ENCODE measurements at regions not wholly inside any gene's neighbourhood (a gene's known extent, or its start where the extent isn't known, plus 50 kb on each side); places are given as distances from the start of the nearest gene placed in this dataset.

GRCh38 chr18:5651736-5652135 is 107.9 kb upstream of the EPB41L3 start:
- Histone ChIP-seq H3K9me3 (replicated peaks; ENCODE audit: insufficient read depth, low read length) (no peaks in the 10 kb centered on the region), H3K27ac (ENCODE audit: low read length) (no peak overlapping the region), H3K9ac (ENCODE audit: low read length) (no peak overlapping the region), H3K4me3 (ENCODE audit: low read length) (no peak overlapping the region), H4K20me1 (ENCODE audit: insufficient read depth, low read length) (no peaks in the 10 kb centered on the region), H3K36me3 (replicated peaks; ENCODE audit: insufficient read depth, low read length) (no peaks in the 10 kb centered on the region), H3K79me2 (ENCODE audit: low read length) (no peaks in the 10 kb centered on the region), H3K27me3 (replicated peaks; ENCODE audit: insufficient read depth, low read length) (no peaks in the 10 kb centered on the region), H3F3A (ENCODE audit: insufficient read depth, low read length) (no peaks in the 10 kb centered on the region), H3K9me2 (replicated peaks; ENCODE audit: insufficient read depth, low read length) (no peaks in the 10 kb centered on the region), H3K4me1 (ENCODE audit: low read length) (no peaks in the 10 kb centered on the region), H2AFZ (ENCODE audit: low read length) (no peak overlapping the region), H3K4me2 (ENCODE audit: low read depth, low read length) (no peak overlapping the region)
- DNase-seq: no peak
- no peak for TF ChIP-seq EZH2phosphoT487 (IDR thresholded peaks at IDR 0.05; ENCODE audit: low read length)
- TF ChIP-seq EZH2 (optimal IDR thresholded peaks at IDR 0.05; ENCODE audit: low read depth, low read length): no peak
- TF ChIP-seq CTCF (IDR thresholded peaks at IDR 0.05; ENCODE audit: low read length): no peak

GRCh38 chr18:5649439-5649838 is 105.6 kb upstream of the EPB41L3 start:
- no peak overlapping the region for H2AFZ ChIP-seq (ENCODE audit: low read length)
- no peaks in the 10 kb centered on the region for H3K79me2 ChIP-seq (ENCODE audit: low read length)
- no peaks in the 10 kb centered on the region for H3K9me3 ChIP-seq (replicated peaks; ENCODE audit: insufficient read depth, low read length)
- H3K27ac ChIP-seq (ENCODE audit: low read length): no peak overlapping the region
- TF ChIP-seq EZH2phosphoT487 (IDR thresholded peaks at IDR 0.05; ENCODE audit: low read length): no peak
- no peak for TF ChIP-seq EZH2 (optimal IDR thresholded peaks at IDR 0.05; ENCODE audit: low read depth, low read length)
- no peak for TF ChIP-seq CTCF (IDR thresholded peaks at IDR 0.05; ENCODE audit: low read length)
- no peaks in the 10 kb centered on the region for H3K4me1 ChIP-seq (ENCODE audit: low read length)
- H3K4me2 ChIP-seq (ENCODE audit: low read depth, low read length): no peak overlapping the region
- no peak overlapping the region for H3K4me3 ChIP-seq (ENCODE audit: low read length)
- no peak overlapping the region for H3K9ac ChIP-seq (ENCODE audit: low read length)
- DNase-seq: no peak
- no peaks in the 10 kb centered on the region for H3F3A ChIP-seq (ENCODE audit: insufficient read depth, low read length)
- H3K27me3 ChIP-seq (replicated peaks; ENCODE audit: insufficient read depth, low read length): no peaks in the 10 kb centered on the region
- no peaks in the 10 kb centered on the region for H3K36me3 ChIP-seq (replicated peaks; ENCODE audit: insufficient read depth, low read length)
- H4K20me1 ChIP-seq (ENCODE audit: insufficient read depth, low read length): no peaks in the 10 kb centered on the region
- no peaks in the 10 kb centered on the region for H3K9me2 ChIP-seq (replicated peaks; ENCODE audit: insufficient read depth, low read length)

- Histone ChIP-seq H2AFZ (ENCODE audit: low read length) (no peak overlapping the region), H3K4me1 (ENCODE audit: low read length) (no peaks in the 10 kb centered on the region), H3K79me2 (ENCODE audit: low read length) (no peaks in the 10 kb centered on the region), H3K36me3 (replicated peaks; ENCODE audit: insufficient read depth, low read length) (no peaks in the 10 kb centered on the region), H3K9me2 (replicated peaks; ENCODE audit: insufficient read depth, low read length) (no peaks in the 10 kb centered on the region), H3K9ac (ENCODE audit: low read length) (no peak overlapping the region), H3F3A (ENCODE audit: insufficient read depth, low read length) (no peaks in the 10 kb centered on the region), H3K9me3 (replicated peaks; ENCODE audit: insufficient read depth, low read length) (no peaks in the 10 kb centered on the region), H3K4me3 (ENCODE audit: low read length) (no peak overlapping the region), H4K20me1 (ENCODE audit: insufficient read depth, low read length) (no peaks in the 10 kb centered on the region), H3K4me2 (ENCODE audit: low read depth, low read length) (no peak overlapping the region), H3K27ac (ENCODE audit: low read length) (no peak overlapping the region), H3K27me3 (replicated peaks; ENCODE audit: insufficient read depth, low read length) (no peaks in the 10 kb centered on the region)
- no peak for DNase-seq
- TF ChIP-seq EZH2 (optimal IDR thresholded peaks at IDR 0.05; ENCODE audit: low read depth, low read length) (no peak), CTCF (IDR thresholded peaks at IDR 0.05; ENCODE audit: low read length) (no peak), EZH2phosphoT487 (IDR thresholded peaks at IDR 0.05; ENCODE audit: low read length) (no peak)
Observed at GRCh38 chr18:5646739-5647138, 102.9 kb upstream of the EPB41L3 start.
